ENCODE measurements at regions not wholly inside any gene's neighbourhood (a gene's known extent, or its start where the extent isn't known, plus 50 kb on each side); places are given as distances from the start of the nearest gene placed in this dataset.

GRCh38 chr7:25565002-25565401, 336.7 kb upstream of the NPVF start:
- no peak overlapping the region for H3K4me3 ChIP-seq (ENCODE audit: low read length)
- no peak for DNase-seq (ENCODE audit: low read depth, low spot score)

- peak; percentile 75 for DNase-seq (ENCODE audit: low read depth, low spot score)
- no peak overlapping the region for H3K4me3 ChIP-seq (ENCODE audit: low read length)
These were observed 337.7 kb upstream of the NPVF start for GRCh38 chr7:25565949-25566348.

- no peak for DNase-seq (ENCODE audit: low read depth, low spot score)
These were observed 339.1 kb upstream of the NPVF start for GRCh38 chr7:25567430-25567829.

GRCh38 chr7:25569765-25570164, 341.5 kb upstream of the NPVF start:
- no peak for DNase-seq (ENCODE audit: low read depth, low spot score)
- H3K4me3 ChIP-seq (ENCODE audit: low read length): no peak overlapping the region

More at GRCh38 chr7:25567430-25567829, 339.1 kb upstream of the NPVF start:
- H3K4me3 ChIP-seq (ENCODE audit: low read length): no peak overlapping the region

GRCh38 chr7:25572423-25572822, 344.1 kb upstream of the NPVF start:
- H3K4me3 ChIP-seq (ENCODE audit: low read length): no peak overlapping the region
- DNase-seq (ENCODE audit: low read depth, low spot score): no peak

- H3K4me3 ChIP-seq (ENCODE audit: low read length): no peak overlapping the region
- DNase-seq (ENCODE audit: low read depth, low spot score): no peak
These were observed 346.5 kb upstream of the NPVF start for GRCh38 chr7:25574828-25575227.

GRCh38 chr7:25575634-25576033, 347.3 kb upstream of the NPVF start:
- H3K4me3 ChIP-seq (ENCODE audit: low read length): no peak overlapping the region
- no peak for DNase-seq (ENCODE audit: low read depth, low spot score)

- DNase-seq (ENCODE audit: low read depth, low spot score): no peak
- no peak overlapping the region for H3K4me3 ChIP-seq (ENCODE audit: low read length)
These were observed 350.9 kb upstream of the NPVF start for GRCh38 chr7:25578991-25579777.

GRCh38 chr7:25579778-25580075, 351.4 kb upstream of the NPVF start:
- DNase-seq (ENCODE audit: low read depth, low spot score): no peak
- no peak overlapping the region for H3K4me3 ChIP-seq (ENCODE audit: low read length)

GRCh38 chr7:25580141-25580540, 351.9 kb upstream of the NPVF start:
- no peak for DNase-seq (ENCODE audit: low read depth, low spot score)
- no peak overlapping the region for H3K4me3 ChIP-seq (ENCODE audit: low read length)

- no peak overlapping the region for H3K4me3 ChIP-seq (ENCODE audit: low read length)
- DNase-seq (ENCODE audit: low read depth, low spot score): no peak
These were observed 355.3 kb upstream of the NPVF start for GRCh38 chr7:25583621-25584020.

- no peak overlapping the region for H3K4me3 ChIP-seq (ENCODE audit: low read length)
- DNase-seq (ENCODE audit: low read depth, low spot score): no peak
These were observed 356.0 kb upstream of the NPVF start for GRCh38 chr7:25584112-25584938.

- DNase-seq (ENCODE audit: low read depth, low spot score): no peak
- no peak overlapping the region for H3K4me3 ChIP-seq (ENCODE audit: low read length)
These were observed 358.2 kb upstream of the NPVF start for GRCh38 chr7:25586513-25586912.

- DNase-seq (ENCODE audit: low read depth, low spot score): no peak
- H3K4me3 ChIP-seq (ENCODE audit: low read length): no peak overlapping the region
These were observed 365.8 kb upstream of the NPVF start for GRCh38 chr7:25594122-25594521.

GRCh38 chr7:25594728-25595127, 366.4 kb upstream of the NPVF start:
- no peak for DNase-seq (ENCODE audit: low read depth, low spot score)
- no peak overlapping the region for H3K4me3 ChIP-seq (ENCODE audit: low read length)

GRCh38 chr7:25595996-25596395, 367.7 kb upstream of the NPVF start:
- DNase-seq (ENCODE audit: low read depth, low spot score): no peak
- no peak overlapping the region for H3K4me3 ChIP-seq (ENCODE audit: low read length)

- H3K4me3 ChIP-seq (ENCODE audit: low read length): no peak overlapping the region
- no peak for DNase-seq (ENCODE audit: low read depth, low spot score)
These were observed 368.2 kb upstream of the NPVF start for GRCh38 chr7:25596443-25596842.

- no peak for DNase-seq (ENCODE audit: low read depth, low spot score)
- H3K4me3 ChIP-seq (ENCODE audit: low read length): no peak overlapping the region
These were observed 369.7 kb upstream of the NPVF start for GRCh38 chr7:25597946-25598345.

GRCh38 chr7:25598765-25599164, 370.5 kb upstream of the NPVF start:
- no peak for DNase-seq (ENCODE audit: low read depth, low spot score)

GRCh38 chr7:25600262-25600920, 372.1 kb upstream of the NPVF start:
- DNase-seq (ENCODE audit: low read depth, low spot score): no peak
- H3K4me3 ChIP-seq (ENCODE audit: low read length): no peak overlapping the region

More at GRCh38 chr7:25598765-25599164, 370.5 kb upstream of the NPVF start:
- H3K4me3 ChIP-seq (ENCODE audit: low read length): no peak overlapping the region
